ENCODE measurements at regions not wholly inside any gene's neighbourhood (a gene's known extent, or its start where the extent isn't known, plus 50 kb on each side); places are given as distances from the start of the nearest gene placed in this dataset.

DNA sequence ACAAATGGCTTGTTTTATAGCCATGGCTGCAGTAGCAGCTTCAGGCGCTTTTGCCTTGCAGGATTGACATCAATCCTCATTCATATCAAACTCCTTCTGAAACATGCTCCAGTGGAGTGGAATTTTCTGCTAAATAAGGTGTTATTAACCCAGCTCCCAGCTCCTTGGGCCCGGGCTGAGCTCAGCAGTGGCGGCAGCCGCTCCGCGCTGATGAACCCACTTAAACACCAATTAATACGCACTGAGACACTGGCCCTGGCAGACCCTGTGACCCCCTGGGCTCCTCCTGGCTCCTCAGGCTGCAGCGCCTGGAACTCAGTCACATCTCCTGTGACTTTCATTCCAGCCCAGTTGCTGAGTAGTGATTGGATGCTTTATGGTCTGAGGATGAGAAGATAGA, 137.4 kb upstream of the GRIK3 start:
- no peak overlapping the region for H3K4me3 Mint-ChIP-seq
- ATAC-seq = no peak
- no peaks in the 10 kb centered on the region for H3K9me3 Mint-ChIP-seq
- DNase-seq = no peak
- H3K27me3 Mint-ChIP-seq = peaks cover 18% of the 10 kb centered on the region
- no peak overlapping the region for H3K27ac Mint-ChIP-seq
- no peaks in the 10 kb centered on the region for H3K4me1 Mint-ChIP-seq (ENCODE audit: low read depth)
- TF ChIP-seq, protein P1, sequence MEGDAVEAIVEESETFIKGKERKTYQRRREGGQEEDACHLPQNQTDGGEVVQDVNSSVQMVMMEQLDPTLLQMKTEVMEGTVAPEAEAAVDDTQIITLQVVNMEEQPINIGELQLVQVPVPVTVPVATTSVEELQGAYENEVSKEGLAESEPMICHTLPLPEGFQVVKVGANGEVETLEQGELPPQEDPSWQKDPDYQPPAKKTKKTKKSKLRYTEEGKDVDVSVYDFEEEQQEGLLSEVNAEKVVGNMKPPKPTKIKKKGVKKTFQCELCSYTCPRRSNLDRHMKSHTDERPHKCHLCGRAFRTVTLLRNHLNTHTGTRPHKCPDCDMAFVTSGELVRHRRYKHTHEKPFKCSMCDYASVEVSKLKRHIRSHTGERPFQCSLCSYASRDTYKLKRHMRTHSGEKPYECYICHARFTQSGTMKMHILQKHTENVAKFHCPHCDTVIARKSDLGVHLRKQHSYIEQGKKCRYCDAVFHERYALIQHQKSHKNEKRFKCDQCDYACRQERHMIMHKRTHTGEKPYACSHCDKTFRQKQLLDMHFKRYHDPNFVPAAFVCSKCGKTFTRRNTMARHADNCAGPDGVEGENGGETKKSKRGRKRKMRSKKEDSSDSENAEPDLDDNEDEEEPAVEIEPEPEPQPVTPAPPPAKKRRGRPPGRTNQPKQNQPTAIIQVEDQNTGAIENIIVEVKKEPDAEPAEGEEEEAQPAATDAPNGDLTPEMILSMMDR (IDR thresholded peaks at IDR 0.05) = no peak
- intact Hi-C loops (cut with micrococcal nuclease) = no loop called here
- ChIA-PET CTCF (no interaction called here), POLR2A (no interaction called here)
- no peaks in the 10 kb centered on the region for H3K36me3 Mint-ChIP-seq (ENCODE audit: low read depth)

DNA sequence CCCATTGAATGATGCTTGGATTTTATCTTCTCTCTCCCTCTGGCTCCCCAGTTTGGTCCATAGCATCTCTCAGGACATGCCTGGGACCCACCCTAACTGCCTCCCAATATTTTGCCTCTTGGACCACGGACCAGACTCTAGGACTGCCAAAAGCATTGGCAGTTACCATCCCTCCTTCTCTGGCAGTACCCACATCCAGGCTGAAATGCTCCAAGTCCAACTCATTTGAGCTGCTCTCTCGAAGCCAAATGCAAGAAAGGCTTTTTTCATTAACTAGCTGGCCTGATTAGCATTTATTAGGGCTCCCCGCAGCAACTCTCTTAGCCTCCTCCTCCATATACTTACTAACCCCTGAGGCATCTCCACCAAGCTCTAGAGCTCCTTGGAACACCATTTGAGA, 140.0 kb upstream of the GRIK3 start:
- intact Hi-C loops (cut with micrococcal nuclease) = no loop called here
- ChIA-PET POLR2A (no interaction called here), CTCF (no interaction called here)
- Mint-ChIP-seq H3K36me3 (ENCODE audit: low read depth) (no peaks in the 10 kb centered on the region), H3K9me3 (no peaks in the 10 kb centered on the region), H3K4me3 (no peak overlapping the region), H3K27me3 (peaks cover 10% of the 10 kb centered on the region), H3K4me1 (ENCODE audit: low read depth) (no peaks in the 10 kb centered on the region), H3K27ac (no peak overlapping the region)
- TF ChIP-seq, protein P1 (IDR thresholded peaks at IDR 0.05) = no peak
- ATAC-seq (no peak), DNase-seq (no peak)

DNA sequence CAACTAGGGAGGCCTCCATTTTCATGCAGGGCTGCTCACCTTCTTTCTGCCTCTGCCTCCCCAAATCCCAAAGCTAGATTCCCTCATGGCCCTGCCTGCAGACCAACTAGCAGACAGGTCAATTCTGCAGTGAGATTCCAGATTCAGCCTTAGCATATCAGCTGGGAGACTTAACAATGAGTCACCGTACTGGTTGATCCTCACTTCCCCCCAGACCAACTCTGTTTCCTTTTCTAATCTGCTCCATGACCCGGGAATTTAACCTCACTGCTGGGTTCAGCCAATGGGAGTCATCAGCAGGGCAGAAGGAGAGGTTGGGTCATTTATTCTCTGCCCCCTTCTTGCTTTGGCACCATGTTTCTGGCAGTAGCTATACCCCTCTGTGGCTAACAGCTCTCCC, 140.6 kb upstream of the GRIK3 start:
- Mint-ChIP-seq H3K9me3 (no peaks in the 10 kb centered on the region), H3K36me3 (ENCODE audit: low read depth) (no peaks in the 10 kb centered on the region), H3K27ac (no peak overlapping the region), H3K4me3 (no peak overlapping the region), H3K4me1 (ENCODE audit: low read depth) (no peaks in the 10 kb centered on the region), H3K27me3 (peaks cover 11% of the 10 kb centered on the region)
- TF ChIP-seq, protein P1 (IDR thresholded peaks at IDR 0.05) = no peak
- ATAC-seq (no peak), DNase-seq (no peak)
- ChIA-PET POLR2A (no interaction called here), CTCF (no interaction called here)
- intact Hi-C loops (cut with micrococcal nuclease) = no loop called here

DNA sequence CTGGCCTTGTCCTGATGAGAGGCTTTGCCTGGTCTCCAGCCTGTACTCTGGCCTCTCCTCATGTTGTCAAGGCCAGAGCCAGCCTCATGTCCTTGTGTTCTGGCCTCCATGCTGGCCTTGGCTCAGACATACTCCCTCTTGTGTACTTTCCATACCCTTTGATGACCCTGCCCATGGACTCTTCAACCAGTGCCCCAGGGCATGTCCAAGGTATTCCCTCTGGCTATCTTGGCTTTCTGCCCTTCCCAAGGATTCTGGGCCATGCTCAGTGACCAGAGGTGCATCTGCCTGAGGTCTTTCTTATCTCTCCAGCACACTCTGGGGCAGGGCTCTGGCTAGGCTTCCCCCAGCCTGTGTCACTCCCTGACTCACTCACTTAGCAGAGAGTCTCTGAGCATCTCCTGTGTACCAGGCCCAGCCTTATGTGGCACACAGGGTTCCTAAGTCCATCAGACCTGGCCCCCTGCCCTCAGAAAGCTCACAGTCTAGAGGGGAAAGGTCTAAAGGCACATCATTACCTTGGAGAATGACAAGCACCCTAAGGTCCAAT, 141.4 kb upstream of the GRIK3 start:
- no peak overlapping the region for H3K27ac Mint-ChIP-seq

DNA sequence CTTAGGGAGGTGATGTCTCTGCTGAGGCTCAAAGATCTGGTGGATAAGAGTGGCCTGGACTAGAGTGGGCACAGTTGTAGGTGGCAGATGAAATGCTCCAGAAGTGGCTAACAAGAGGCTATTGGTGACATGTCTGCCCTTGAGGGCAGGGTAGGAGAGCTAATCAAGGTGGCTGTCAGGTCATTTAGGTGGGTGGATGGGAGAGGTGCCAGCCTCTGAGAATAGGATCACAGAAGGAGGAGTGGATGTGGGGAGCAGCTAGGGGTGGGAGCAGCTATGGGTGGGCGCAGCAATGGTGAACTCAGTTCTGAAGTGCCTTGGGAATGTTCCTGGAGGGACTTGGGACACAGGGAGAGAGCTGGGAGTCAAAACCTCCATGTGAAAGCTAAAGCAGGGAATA, 142.0 kb upstream of the GRIK3 start:
- TF ChIP-seq, protein P1 (IDR thresholded peaks at IDR 0.05) = no peak
- CTCF ChIA-PET = interaction anchor here (1.0 kb wide), 2 partner anchors 13 to 600 kb away, joined by 3 read pairs; no protein-coding TSS in a partner anchor
- Mint-ChIP-seq H3K27me3 (peaks cover 7% of the 10 kb centered on the region), H3K36me3 (ENCODE audit: low read depth) (no peaks in the 10 kb centered on the region), H3K4me3 (no peak overlapping the region), H3K9me3 (no peaks in the 10 kb centered on the region), H3K27ac (no peak overlapping the region), H3K4me1 (ENCODE audit: low read depth) (no peaks in the 10 kb centered on the region)
- intact Hi-C loops (cut with micrococcal nuclease) = no loop called here
- DNase-seq = no peak
- no peak for ATAC-seq
- POLR2A ChIA-PET = no interaction called here

More for the DNA sequence above, 141.4 kb upstream of the GRIK3 start:
- Mint-ChIP-seq H3K4me3 (no peak overlapping the region), H3K27me3 (peaks cover 11% of the 10 kb centered on the region), H3K9me3 (no peaks in the 10 kb centered on the region), H3K4me1 (ENCODE audit: low read depth) (no peaks in the 10 kb centered on the region), H3K36me3 (ENCODE audit: low read depth) (no peaks in the 10 kb centered on the region)
- TF ChIP-seq, protein P1 (IDR thresholded peaks at IDR 0.05) = no peak
- ATAC-seq = no peak
- no peak for DNase-seq
- ChIA-PET CTCF (interaction anchor here (1.0 kb wide), 1 partner anchor 14 kb away, joined by 3 read pairs; no protein-coding TSS in a partner anchor), POLR2A (no interaction called here)
- intact Hi-C loops (cut with micrococcal nuclease) = no loop called here
